ENCODE measurements at regions not wholly inside any gene's neighbourhood (a gene's known extent, or its start where the extent isn't known, plus 50 kb on each side); places are given as distances from the start of the nearest gene placed in this dataset.

DNA sequence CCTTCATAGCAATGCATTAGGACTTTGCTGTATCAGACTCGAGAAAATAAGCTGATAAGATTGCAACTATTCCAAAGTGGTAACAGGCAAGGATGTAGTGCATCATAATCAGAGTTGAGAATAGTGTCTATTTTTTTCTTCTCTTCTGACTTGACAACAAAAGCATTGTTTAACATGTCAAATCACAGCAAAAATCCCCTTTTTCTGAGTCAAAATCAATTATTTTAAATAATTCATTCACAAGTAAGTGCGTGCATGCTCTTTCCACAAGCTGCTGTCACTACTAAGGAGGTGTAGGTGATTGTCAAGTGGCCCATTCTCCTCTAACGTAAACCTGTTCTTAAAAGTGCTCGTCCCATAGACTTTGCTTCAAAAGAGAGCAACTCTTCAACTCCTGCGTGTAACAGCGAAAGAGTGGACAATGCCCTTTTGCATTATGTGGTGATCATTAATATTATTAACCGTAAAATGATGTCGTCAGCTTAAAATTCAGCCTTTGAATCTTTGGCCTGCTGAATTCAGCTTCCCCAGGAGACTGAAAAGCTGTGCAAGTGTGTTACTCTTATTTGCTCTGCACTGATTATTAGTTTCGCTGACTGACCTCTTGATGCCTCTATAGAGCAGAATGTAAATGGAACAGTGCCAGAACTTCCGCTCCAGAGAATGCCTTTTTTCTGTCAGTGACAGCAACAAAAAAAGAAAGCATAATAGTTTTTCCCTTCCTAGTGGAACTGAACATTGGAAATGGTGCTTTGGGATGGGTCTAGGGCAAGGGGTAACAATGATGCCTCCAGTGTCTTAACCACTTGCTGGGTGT, 680.8 kb upstream of the SEMA6A start:
- FAIRE-seq = no peak

DNA sequence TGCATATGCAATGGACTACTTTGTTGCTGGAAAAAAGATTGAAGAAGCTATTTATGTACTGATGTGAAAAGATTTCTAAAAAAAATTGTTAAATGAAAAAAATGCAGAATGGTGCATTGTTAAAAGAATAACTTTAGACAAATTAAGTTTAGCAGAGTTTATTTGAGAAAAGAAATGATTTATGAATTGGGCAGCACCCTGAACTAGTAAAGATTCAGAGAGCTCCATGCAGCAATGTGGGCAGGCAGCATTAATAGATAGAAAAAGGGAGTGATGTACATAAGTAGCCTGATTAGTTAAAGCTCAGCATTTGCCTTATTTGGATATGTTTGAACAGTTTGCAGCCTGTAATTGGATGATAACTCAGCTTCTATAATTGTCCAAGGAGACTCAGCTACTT, 677.9 kb upstream of the SEMA6A start:
- FAIRE-seq (no peak), DNase-seq (ENCODE audit: extremely low spot score, insufficient read length, low read depth) (no peak)

More for the DNA sequence above, 680.8 kb upstream of the SEMA6A start:
- no peak for DNase-seq (ENCODE audit: extremely low spot score, insufficient read length, low read depth)

DNA sequence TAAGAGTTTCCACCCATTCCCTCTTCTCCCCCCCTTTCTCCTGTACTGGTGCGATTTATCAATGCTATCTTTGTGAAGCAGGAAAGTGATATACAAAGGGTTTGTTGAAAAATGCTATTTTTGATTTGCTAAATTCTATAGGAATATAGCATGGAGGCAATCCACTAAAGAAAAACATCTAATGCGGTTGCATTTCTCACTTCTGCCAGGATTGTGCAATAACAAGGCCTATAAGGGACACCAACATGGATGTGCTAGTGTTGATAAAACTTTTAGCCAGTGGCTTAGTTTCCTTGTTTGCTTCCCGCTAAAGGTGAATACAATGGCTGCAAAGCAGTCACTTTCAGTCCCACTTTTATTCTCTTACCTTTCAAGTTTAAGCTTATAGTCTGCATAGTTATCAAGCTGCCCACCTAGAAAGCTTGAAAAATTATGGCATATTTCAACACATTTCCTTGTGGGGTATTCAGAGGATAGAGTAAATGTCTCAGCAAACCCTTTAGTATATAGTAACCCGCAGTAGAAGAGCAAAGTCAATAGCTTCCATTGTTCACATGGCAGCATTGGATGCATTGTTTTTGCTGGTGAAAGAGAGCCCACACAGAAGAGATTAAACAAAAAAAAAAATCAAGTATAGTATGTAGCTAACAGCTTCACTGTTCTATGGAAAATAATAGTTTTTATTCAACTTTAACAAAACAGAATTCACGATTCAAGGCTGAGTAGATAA, 674.6 kb upstream of the SEMA6A start:
- FAIRE-seq = no peak
- no peak for DNase-seq (ENCODE audit: extremely low spot score, insufficient read length, low read depth)

DNA sequence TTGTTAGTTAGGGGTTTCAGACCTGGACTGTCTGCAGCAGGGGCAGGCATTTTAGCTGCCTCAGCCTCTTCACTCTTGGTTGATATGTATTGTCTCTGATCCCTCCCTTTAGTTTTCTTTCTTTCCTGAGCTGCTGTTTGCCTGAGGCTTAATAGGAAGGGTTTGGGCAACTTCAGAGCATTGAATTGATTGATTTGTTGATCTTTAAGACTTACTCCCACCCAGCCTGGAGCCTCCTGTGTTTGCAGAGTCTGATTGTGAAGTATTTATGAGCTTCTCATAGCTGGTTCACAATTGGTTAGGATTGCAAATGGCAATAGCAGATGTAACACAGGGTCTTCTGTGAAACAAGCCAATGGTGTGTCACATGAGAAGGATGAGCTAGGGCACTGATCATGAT, 671.8 kb upstream of the SEMA6A start:
- no peak for FAIRE-seq

DNA sequence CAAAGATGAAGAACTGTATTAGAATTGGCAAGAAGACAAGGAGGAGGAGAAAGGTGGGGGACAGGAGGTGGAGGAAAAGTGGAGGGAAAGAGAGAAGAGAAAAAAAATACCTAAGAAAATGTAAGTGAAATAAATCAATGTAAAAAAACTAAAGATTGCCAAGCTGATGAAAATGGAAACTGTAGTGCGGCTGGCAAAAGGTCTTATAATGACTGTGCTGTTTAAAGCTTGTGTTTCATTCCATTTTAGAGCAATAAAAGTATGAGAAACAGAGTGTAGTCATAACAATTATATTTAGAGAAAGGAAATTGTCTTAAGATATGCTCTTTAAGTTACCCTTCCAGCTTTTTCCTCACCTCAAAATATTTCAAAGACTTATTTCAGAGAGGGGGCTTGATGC, 670.5 kb upstream of the SEMA6A start:
- no peak for FAIRE-seq

More for the DNA sequence above, 671.8 kb upstream of the SEMA6A start:
- DNase-seq (ENCODE audit: extremely low spot score, insufficient read length, low read depth) = no peak

DNA sequence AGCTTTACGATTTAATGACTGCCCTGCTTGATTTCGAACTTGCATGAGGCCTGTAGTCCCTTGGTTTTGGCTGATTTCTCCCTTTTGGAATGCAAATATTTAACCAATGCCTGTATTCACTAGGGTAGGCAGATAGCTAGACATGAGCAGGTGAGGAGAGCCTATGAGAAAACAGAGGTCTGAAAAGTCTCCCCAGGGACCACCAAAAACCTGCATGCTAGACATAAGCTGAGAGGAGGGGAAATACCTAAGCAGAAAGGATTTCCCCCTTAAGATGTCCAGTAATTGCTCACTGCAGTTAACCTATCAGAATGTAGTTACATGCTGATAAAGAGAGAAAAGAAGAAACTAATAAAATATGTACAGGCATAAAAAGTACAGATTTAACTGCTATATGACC, 667.4 kb upstream of the SEMA6A start:
- DNase-seq (ENCODE audit: extremely low spot score, insufficient read length, low read depth) (no peak), FAIRE-seq (no peak)

More for the DNA sequence above, 670.5 kb upstream of the SEMA6A start:
- DNase-seq (ENCODE audit: extremely low spot score, insufficient read length, low read depth) = no peak

DNA sequence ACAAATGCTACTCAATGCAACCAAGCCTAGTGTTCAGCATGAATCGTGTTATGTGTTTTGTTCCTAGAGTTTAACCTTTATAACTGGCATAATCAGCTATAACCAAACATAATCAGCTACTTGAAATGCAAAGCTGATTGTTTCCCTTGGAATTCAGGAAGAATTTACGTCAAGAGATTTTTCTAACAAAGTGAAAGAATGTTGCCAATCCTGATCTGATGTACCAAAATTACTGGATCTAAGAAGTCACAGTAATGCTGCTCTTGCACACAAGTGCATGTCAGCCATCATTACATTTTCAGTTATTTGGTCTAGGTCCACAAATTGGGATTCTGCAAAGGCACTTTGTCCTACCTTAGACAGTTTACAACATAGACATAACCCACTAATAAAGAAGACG, 662.3 kb upstream of the SEMA6A start:
- no peak for DNase-seq (ENCODE audit: extremely low spot score, insufficient read length, low read depth)

DNA sequence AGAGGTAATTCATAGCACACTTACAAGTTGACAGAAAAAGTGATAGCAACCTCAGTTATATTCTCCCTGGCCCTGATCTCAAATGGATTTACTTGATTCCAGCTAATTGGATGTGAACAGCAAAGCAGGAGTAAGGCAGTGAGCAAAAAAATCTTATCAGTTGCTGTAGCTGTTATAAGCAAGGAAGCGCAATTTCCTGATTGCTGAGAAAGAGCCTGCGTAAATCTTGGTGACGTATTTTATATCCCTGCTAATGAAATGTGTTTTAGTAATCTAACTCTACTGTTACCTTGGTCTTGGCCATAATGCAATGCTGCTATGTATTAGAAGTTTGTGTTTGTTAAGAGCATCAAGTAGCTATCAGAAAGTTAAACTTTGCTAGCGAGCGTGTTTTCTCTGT, 661.2 kb upstream of the SEMA6A start:
- FAIRE-seq (no peak), DNase-seq (ENCODE audit: extremely low spot score, insufficient read length, low read depth) (no peak)

More for the DNA sequence above, 662.3 kb upstream of the SEMA6A start:
- FAIRE-seq = no peak

DNA sequence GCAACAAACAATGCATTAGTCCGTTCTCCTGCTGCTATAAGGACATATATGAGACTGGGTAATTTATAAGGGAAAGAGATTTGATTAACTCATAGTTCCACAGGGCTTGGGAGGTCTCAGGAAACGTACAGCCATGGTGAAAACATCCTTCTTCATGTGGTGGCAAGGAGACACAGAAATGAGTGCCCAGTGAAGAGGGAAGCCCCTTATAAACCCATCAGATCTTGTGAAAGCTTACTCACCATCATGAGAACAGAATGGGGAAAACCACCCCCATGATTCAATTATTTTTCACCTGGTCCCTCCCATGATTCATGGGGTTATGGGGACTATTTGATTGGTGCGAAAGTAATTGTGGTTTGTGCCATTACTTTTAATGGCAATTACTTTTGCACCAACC, 655.8 kb upstream of the SEMA6A start:
- FAIRE-seq (no peak), DNase-seq (ENCODE audit: extremely low spot score, insufficient read length, low read depth) (no peak)

DNA sequence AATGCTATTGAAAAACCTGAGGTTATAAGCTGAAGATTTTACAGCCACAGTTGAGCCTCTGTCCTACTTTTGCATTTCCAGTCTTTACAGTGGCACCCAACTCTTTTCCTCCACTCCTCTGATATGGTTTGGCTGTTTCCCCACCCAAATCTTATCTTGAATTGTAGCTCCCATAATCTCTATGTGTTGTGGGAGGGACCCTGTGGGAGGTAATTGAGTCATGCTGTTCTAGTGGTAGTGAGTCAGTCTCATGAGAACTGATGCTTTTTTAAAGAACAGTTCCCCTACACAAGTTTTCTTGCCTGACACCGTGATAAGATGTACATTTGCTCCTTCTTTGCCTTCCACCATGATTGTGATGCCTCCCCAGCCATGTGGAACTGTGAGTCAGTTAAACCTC, 646.1 kb upstream of the SEMA6A start:
- FAIRE-seq (no peak), DNase-seq (ENCODE audit: extremely low spot score, insufficient read length, low read depth) (no peak)

DNA sequence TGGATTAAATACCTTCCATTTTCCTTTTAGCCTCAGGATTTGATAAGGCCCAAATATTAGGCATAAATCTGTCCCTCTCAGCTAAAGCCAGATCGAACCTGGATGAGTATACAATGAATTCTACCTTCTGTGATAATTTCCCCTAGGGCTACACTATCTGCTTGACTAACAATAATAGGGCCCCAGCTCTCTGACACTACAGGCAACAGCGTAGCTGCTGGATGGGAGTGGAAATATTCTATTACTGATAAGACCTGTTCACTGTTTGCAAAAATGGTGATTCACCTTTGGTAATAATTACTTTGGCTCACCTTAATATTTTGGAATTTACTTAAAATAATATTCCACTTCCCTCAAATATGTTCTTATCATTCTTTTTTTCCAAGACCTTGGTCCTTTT, 644.2 kb upstream of the SEMA6A start:
- FAIRE-seq = no peak
- no peak for DNase-seq (ENCODE audit: extremely low spot score, insufficient read length, low read depth)

DNA sequence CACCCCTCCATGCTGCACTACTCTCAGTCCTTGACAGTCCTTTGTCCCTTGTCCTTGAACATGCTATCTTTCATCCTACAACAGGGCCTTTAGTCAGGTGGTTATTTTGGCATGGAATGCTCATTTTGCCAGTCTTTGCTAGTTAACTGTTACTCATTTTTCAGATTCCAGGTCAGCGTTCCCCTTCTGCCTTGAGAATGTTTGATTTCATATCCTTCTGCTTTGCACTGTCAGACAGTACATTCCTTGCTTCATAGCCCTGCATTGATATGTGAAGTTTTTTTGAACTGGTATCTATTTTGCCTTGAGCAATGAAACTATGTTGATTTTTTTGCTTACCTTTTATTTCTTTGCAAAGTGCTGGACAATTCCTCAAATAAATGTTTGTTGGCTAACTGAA, 638.2 kb upstream of the SEMA6A start:
- DNase-seq (ENCODE audit: extremely low spot score, insufficient read length, low read depth) = no peak
- no peak for FAIRE-seq

DNA sequence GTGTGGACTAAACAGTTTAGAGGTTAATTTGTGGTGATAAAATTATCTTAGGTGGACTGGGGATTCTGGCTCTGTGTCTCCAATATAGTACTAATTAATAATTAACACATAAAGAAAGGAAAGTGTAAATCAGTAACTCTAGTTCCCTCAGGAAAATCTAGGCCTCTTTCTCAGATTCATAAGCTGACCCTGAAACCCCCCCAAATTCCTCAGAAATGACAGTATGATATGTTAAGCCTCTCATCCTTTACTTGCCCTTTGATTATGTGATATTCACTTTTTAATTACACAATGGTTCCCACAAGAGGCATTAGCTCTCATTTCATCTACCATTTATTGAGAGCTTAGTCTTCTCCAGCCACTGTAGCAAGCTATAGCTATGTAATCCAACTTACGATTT, 636.2 kb upstream of the SEMA6A start:
- DNase-seq (ENCODE audit: extremely low spot score, insufficient read length, low read depth) = no peak
- no peak for FAIRE-seq

DNA sequence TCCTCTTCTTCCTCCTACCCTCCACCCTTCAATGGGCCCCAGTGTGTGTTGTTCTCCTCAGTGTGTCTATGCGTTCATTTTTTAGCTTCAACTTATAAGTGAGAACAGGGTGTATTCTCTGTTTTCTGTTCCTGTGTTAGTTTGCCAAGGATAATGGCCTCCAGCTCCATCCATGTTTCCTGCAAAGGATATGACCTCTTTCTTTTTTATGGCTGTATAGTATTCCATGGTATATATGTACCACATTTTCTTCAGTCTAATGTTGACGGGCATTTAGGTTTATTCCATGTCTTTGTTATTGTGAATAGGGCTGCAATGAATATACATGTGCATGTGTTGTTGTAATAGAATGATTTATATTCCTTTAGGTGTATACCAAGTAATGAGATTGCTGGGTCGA, 634.9 kb upstream of the SEMA6A start:
- FAIRE-seq (no peak), DNase-seq (ENCODE audit: extremely low spot score, insufficient read length, low read depth) (no peak)

DNA sequence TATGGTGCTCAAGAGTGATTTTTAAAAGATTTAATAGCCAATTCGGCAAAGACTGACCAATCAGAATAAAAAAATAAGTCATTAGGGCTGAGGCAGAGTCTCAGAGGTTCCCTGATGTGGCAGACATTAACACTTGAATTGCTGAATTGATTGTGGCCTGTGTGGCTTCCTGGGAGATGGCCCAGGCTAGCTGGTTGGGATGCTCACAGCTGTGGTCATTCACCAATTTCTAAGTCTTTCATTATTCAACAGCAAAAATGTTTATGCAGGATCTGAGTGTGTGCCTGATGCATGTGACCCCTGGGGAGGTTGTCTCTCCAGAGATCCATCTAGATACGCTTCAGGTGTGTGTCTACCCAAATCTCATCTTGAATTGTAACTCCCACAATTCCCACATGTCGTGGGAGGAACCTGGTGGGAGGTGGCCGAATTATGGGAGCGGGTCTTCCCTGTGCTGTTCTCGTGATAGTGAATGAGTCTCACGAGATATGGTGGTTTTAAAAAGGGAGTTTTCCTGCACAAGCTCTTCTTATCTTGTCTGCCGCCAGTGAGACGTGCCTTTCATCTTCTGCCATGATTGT, 632.6 kb upstream of the SEMA6A start:
- no peak for DNase-seq (ENCODE audit: extremely low spot score, insufficient read length, low read depth)
- FAIRE-seq = no peak

DNA sequence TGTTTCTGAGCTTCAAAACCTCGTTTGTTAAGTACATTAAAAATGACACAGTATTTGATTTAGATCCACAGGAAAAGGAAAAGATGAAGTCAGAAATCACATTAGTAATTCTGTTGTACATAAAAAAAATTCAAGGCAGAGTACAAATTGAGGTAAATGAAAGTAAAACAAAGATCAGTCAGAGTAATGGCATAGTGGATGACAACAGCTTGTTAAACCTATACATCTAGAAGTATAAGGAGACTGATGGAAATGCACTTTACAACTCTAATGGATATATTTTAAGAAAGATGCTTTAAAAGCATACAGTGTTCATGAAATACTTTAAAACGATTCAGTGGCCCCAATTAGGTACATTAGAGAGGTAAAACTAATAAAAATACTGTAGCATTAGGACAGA, 631.3 kb upstream of the SEMA6A start:
- DNase-seq (ENCODE audit: extremely low spot score, insufficient read length, low read depth) (no peak), FAIRE-seq (no peak)

DNA sequence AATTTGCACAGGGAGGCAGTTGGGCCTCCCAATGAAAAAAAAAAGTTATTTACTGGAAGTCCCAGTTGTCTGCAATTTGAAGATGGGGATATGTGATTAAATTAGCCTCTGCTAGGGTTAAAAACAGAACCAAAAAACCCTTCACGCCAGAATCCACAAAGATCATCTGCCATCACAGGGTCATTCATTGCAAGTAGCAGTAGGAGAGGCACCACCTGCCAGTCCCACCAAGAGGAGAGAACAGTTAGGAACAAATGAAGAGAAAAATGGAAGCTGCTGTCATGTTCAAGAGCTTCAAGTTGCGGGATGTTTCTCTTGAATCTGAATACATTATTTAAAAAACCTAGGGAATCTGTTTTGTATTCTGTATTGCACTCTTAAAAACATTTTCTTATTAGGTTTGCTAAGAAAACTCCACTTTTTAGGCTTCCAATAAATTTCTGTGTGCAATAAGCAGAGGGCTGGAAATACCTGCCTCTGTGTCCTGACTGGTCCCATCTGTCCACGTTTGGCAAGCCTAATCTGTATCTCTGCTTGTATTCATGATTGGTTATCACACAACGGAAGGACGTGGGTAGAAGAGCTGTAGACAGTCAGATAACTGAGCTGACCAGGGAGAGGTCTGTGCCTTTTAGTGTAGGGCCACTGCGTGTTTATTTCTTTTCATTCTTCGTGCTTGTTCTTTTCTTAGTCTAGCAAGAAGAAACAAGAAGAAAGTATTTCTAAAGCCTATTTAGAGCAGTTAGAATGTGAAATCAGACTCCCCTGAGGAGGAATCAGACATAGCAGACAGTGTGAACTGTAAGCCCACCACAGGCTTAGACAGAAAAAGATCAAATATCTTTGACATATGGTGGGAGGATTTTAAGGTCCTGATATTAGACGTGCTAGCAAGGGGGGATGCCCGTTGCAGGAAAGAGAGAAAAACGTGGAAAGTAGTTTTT, 630.6 kb upstream of the SEMA6A start:
- no peak for FAIRE-seq
- no peak for DNase-seq (ENCODE audit: extremely low spot score, insufficient read length, low read depth)

DNA sequence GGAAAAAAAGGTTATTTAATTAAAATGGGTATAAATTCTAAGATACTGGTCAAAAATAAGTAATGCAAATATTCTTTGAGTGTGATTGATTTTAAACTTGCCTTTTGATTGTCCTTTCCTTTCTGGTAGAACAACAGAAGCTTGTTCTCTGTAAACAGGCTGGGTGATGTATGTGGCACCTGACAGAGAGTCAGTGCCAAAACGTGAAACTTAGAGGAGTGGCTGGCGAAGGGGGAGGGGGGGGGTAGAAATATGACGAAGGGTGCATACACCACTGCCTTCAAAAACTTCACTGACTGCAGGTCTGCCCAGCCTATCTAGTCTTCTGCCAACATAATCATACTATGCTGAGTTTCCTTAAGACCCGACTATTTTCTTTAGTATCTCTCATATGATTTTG, 629.8 kb upstream of the SEMA6A start:
- FAIRE-seq = no peak
- no peak for DNase-seq (ENCODE audit: extremely low spot score, insufficient read length, low read depth)

DNA sequence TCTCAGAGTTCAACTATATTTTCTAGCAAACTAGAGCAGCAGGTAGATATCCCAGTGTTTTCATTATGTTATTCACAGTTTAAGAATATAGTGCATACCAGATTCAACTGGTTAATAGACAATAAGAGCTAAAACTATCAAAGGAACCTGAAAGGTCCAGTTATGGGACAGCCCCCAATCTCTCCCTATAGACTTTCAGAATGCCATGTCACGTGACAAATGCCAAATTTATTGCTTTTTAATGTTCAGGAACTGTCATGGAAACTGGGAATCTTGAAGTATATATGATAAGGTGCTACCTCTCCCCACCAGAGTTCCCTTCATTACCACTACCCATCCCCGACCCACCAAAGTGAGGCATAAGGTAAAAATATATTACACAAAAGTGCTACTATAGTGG, 629.0 kb upstream of the SEMA6A start:
- no peak for DNase-seq (ENCODE audit: extremely low spot score, insufficient read length, low read depth)
- no peak for FAIRE-seq

DNA sequence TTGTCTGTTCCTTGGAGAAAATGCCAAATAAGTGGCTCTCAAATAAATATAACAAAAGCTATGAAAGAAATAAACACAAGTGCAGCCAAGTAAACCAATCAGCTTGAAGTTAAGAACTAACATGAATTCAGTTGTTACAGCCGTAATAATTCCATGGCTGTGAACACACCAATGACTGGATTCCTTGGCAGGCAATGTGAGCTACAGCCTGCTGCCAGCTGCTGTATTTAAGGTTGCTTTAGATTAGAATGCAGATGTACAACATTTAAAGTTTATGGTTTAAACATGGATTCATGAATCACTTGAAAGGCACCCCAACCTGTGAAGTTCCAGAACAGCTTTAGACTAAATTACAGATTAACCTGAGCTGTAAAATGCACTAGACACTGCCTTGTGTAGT, 626.4 kb upstream of the SEMA6A start:
- DNase-seq (ENCODE audit: extremely low spot score, insufficient read length, low read depth) (no peak), FAIRE-seq (no peak)

Data from GM18507 (cell line).